Activated naive CD4-positive, alpha-beta T cell treated with anti-CD3 and anti-CD28 coated beads, Interleukin-2, amount 50 U/mL, for 16 hours (primary cell): ENCODE measurements at regions not wholly inside any gene's neighbourhood (a gene's known extent, or its start where the extent isn't known, plus 50 kb on each side); places are given as distances from the start of the nearest gene placed in this dataset.

Experiments used
- DNase-seq: peaks from one replicate; pipeline ENCODE4 v3.0.0-alpha.2; 2020

DNA sequence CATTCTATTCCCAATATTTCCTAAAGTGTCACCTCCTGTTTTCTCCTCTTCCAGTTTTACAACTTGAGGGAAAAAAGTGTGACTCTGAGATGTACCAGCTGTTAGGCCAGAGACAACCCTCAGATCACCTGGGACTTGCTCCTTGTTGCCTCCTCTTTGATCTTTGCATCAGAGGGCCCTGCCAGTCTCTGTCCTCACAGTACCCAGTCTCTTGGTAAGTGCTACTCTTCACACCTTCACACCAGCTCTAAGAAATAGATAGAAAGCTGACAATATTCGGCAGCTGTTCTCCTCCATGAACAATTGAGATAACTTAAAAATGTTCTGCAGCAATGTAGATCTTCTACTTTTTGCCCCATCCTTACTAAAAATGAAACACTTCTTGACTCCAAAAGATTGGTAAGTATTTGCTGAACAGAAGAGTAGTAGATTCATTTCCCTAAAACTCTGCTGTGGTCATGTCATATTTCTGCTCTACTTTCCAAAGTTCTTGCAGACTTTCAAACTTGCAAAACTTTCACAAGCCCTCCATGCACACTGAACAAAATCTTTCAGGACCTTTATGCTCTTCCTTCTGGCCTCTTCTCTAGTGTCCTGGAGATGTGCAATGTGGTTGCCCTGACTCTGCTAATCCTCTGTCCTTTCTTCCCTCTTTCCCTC, 188.6 kb downstream of the SNX18 start:
- no peak for DNase-seq

DNA sequence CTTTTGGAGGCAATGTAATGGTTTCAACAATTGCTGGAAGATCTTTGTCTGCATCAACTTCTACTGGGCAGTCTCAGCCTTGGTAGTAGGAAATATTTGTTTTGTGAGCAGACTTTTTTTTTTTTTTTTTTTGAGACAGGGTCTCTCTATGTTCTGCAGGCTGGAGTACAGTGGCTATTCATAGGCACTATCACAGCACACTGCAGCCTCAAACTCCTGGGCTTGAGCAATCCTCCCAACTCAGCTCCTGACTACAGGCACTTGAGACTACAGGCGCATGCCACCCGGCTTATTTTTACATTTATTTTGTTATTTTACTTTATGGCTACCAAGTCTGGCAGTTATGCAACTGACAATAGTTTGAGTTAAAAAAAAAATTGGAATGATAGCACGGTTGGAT, 187.3 kb downstream of the SNX18 start:
- no peak for DNase-seq

DNA sequence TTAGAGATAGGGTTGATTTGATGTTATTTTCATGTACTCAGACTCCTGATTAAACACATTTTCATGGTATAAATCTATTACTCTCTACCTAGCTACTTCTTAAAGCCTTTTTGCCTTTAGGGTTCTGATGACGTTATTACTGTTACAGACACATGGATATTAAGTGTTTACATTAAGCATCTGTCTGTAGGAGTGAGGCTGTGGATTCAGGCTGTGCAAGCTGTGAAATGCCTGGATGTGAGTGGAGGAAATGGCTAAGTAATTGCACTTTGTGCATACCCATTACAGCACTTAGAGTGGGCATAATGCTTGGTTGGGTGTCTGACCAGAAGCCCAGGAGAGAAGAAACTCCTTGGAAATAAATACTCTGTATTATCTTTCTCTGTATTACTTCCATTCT, 186.8 kb downstream of the SNX18 start:
- no peak for DNase-seq

DNA sequence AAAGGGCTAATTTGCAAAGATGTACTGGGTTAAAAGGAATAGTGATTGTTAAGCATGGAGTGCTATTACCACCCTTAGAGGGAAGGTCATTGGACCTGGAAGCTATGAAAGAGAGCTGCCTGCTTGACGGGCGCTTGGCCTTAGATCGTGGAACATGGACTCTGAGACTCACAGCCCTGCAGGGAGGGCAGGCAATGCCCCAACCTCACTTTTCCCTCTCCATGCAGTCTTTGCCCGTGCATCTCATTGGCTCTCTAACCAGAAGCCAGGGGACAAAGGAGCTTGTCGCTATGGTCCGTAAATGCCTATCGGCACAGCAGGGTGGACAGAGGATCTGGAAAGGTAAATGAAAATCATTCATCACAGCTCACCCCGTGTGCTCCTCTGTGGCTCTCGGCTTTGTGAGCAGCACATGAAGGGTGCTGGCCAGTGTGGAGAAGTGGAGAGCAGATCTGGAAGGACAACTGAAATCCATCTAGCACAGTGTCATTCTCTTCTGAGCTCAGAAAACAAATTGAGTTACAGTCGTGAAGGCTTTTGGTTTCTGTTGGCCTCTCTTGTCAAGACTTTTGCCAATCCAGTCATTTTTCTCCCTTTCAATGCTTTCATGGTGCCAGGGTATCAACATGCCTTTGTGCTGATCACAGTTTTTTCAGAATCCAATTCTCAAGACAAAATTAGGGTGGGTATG, 186.2 kb downstream of the SNX18 start:
- DNase-seq = no peak

DNA sequence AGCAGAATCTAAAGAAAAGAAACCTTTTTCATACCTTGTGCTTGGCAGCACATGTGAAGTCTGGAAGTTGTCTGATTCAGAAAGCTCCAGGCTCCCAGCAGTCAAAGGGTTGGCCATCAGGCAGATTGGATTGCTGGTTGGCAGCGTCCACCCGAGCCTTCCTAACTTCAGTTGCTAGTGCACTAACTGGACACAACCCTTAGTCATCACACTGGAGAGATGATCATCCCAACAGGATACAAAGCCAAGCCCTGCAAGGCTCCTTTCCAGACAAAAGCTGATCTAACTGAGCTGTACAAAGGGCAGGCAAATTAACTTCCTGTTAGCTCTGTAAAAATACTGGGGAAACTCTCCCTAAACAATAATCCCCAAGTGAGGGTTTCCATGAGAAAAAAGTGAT, 185.6 kb downstream of the SNX18 start:
- DNase-seq = no peak

DNA sequence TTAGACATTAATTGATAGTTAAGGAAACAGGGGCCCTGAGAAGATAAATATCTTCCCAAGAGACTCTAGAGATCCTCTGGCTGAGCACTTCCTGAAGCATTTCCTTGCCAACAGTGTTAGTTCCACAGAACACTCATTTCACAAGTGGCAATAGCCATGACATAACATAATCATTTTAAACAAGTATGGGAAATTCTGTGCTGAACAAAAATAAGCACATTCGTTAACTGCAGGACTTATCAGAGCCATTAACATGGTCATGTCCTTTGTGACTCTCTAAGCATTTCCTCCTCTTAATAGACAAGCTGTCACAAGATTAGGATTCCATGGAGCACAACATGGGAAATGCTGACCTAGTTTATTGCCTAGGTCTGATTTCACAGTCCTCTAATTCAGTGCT, 184.9 kb downstream of the SNX18 start:
- no peak for DNase-seq

DNA sequence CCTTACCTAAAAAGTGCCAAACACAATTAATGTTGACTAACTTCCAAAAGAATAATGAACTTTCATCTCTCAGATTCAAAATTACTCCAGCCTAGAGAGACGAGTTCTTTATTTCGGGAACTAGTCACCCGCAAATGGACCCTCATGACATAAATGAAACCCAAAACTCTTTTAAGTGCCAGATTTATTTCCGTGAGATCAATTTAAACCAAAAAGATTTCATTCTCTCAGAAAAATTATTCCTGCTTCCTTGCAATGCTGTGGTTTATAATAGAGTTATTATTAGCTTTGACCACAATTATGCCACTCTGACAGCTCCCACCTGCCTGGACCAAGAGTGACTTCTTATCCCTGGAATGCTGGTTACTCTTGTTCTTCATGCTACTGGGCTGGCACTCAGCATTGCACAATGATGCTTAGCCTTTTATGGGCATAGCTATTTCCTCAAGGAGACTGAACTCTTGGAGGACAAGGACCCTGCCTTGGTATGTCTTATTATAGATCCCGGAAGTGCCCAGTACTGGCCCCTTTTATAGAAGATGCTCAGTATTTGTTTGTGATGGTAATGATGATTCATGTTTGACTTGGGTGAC, 183.5 kb downstream of the SNX18 start:
- no peak for DNase-seq

DNA sequence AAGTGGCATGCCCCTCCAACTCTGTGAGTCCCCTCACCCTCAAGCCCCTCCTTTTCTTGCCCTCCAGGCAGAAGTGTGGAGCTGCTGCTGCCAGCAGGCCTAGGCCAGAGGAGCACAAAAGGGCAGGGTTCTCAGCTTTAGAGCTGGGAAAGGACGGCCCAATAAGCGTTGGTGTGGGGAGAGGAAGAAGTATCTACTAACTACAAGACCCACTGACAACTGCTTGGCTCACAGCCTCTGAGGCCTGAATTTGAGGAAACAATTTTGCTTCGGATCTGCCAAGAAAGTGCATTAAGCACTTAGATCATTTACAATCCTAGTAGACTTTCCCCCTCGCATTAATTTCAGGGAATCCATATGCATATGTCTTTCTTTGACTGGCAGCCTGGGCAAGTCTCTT, 179.4 kb downstream of the SNX18 start:
- DNase-seq = no peak

DNA sequence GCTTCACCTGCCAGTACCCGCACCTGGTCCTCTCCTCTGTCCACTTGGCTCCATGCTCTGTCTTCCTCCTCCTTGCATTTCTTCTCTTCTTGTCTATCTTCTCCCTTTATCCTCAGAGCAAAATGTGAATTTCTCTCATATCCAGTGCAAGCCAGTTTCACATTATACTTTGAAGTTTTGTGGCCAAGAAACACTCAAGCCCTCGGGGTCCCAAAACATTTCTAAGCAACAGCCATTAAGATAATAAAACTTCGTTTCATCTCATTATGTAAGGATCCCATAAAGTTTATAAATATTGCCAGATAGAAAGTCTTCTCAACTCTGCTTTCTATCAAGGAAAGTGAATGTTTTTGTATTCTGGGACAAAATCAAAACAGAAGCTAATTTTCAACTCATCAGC, 178.8 kb downstream of the SNX18 start:
- DNase-seq = no peak

DNA sequence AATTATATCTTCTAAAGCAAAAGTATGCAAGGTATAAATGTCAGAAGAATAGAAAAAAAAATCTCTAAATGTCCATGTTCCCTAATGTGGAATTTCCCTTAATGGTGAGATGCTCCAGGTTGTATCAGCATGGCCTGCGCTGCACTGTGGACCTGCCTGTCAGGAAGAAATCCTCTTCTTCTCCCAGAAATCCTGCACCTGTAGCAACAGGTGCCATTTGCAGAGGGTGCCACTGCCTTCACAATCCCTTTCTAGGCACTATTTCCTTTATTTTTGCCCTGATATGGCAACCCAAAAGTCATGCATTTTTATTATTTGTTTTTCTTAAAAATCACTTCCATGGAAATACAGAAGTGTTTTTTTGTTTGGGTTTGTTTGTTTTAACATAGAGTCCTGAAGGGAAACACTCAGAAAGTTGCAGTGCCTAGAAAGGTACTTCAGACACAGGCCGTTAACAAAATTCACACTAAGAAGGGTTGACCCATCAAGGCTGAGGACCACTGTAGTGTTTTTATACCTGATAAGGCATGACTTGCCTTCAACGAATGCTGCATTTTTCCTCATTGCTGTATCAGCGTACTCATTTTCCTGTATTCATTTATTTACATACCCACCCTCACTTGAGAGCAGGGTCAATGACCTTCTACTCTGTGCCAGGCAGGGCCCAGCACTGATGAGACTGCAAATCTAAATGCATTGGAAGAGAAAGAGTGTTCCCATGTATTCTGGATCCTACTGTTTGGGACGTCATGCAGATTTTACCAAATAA, 177.8 kb downstream of the SNX18 start:
- DNase-seq = no peak

DNA sequence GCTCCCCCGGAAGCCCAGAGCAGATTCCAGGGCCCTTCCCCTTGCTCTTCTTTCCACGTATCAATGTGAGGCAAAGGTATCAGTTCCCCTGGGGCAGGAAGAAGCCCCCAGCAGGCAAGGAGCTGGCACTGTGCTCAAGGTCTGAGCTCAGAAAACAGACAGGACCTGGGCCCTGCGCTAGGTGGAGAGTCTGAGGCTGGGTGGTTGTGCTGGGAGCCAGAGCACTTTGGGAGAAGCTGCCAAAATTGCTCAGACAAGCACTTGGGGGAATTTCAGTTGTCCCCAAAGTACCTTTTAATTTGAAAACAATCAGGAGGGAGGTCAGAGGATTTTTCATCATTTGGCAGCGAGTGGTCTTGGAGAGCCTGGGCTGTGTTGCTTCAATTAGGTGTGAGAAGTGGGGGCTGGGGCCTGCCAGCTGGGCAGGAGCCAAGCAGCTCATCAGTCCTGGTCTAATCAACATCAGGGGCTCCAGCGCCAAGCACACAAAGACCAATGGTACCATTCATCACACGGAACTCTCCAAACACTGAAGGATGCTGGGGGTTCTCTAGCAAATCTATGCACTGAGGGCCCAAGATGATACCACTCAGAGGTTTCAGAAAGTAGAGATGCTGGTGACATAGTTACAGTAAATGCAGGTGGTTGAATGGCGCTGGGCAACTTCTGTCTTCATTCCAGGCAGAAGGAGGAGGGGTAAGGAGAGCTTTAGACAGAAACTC, 176.5 kb downstream of the SNX18 start:
- no peak for DNase-seq

DNA sequence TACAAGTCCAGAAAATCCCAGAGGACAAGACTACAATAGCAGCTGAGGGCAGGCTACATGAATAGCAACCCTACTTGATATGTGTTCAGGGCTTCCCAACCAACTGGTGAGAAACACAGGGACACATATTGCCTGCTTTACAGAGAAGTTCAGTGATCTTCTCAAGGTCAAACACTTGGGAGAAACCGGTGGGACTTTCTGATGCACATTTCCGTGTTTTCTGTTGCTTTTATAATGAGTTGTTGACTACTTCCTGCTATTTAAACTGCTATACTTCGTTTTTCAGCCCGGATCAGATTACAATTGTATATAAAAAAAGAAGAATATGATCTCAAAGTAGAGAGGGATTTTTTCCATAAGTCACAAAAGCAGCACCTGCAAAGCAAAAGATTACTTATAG, 175.1 kb downstream of the SNX18 start:
- DNase-seq = no peak

DNA sequence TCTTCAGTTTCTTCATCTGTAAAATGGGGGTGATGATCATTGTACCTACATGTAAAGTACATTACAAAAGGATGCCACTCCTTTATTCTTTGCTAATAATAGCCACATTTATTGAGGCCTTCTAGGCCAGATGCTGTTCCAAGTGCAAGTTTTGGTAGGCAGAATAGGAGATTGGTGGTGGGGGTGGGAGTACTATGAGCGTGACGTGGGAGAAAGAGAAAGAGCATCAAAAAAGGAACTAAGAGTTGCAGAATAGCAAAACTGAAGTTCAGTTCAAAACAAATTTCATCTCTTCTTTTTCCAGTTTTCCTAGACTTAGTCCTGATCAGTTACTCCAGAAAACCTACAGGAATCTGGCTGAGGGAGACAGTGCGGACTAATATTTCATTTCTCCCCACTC, 174.1 kb downstream of the SNX18 start:
- no peak for DNase-seq

DNA sequence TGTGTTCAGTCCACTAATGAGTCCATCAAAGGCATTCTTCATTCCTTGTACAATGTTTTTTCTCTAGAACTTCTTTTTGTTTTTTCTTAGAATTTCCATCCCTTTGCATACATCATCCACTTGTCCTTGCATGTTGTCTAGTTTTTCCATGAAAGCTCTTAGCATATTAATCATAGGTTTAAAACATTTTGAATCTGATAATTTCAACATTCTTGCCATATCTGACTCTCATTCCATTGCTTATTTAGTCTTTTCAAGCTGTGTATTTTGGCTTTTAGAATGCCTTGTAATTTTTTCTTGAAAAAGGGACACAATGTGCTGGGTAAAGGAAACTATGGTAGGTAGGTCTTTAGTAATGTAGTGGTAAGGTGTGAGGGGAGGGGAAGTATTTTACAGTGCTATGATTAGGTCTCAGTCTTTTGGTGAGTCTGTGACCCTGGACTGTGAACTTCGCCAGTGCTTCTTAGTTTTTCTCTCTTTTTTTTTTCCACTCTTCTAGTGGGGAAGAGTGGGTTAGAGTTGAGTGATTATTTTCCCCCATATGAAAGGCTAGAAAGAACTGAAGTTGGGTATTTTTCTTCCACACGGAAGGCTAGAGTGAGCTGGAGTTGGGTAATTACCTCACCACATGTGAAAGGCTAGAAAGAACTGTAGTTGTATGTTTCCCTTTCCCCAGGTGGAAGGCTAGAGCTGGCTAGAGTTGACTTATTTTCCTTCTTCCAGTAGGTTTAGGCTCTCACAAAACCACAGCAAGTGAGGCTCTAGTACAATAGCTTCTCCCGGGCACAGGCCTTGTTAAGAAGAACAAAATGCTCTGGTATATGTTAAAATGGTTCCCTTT, 172.1 kb downstream of the SNX18 start:
- DNase-seq = no peak

DNA sequence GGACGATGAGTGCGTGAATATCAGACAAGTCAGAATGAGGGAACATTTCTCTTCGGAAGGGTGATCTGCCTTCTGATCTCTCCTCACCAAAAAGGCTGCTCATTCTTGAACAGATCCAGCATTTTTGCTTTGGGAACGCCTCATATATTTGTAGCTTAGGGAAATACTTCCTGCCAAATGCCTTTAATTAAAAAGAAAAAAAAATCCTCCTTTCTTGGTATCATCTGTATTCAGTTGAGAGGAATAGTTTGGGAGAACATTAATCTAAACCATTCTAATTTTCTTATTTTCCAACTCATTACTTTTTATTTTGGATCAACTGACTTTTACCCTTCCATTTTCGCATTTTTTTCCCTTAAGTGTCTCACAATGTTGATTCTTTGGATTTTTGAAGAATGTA, 163.4 kb downstream of the SNX18 start:
- DNase-seq = no peak

DNA sequence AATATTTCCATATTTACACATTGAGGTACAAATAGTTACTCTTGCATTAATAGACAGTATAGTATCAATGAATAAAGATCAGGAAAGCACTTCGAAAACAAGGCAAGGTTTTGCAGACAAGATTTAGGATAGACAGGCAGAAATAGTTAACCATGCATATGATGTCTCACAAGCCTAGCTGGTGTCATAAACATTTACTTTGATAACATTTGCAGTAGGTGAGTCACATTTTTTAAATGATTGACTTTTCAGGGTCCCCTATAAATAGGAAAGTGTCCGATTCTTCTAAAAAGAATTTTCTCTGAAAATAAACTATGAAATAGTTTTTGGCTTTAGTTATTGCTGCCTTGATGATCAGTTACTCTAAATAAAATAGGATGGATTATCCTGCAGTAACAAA, 162.1 kb downstream of the SNX18 start:
- DNase-seq = no peak

DNA sequence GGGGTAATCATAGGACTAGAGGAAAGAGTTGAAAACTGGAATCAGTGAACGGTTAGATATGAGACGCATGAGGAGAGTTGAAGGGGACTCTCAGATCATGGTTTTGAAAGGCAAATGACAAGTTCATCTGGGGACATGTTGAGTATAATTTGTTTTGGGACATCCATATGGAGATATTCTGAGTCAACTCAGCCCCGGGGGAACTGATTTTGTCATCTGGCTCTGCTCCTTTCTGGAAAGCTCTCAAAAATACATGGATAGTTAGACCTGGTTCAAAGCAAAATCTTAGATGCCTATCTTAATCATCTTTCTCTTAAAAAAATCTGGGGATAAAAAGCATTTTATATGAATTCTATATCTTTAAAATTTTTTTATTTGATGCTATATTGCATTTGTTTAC, 161.2 kb downstream of the SNX18 start:
- DNase-seq = no peak

DNA sequence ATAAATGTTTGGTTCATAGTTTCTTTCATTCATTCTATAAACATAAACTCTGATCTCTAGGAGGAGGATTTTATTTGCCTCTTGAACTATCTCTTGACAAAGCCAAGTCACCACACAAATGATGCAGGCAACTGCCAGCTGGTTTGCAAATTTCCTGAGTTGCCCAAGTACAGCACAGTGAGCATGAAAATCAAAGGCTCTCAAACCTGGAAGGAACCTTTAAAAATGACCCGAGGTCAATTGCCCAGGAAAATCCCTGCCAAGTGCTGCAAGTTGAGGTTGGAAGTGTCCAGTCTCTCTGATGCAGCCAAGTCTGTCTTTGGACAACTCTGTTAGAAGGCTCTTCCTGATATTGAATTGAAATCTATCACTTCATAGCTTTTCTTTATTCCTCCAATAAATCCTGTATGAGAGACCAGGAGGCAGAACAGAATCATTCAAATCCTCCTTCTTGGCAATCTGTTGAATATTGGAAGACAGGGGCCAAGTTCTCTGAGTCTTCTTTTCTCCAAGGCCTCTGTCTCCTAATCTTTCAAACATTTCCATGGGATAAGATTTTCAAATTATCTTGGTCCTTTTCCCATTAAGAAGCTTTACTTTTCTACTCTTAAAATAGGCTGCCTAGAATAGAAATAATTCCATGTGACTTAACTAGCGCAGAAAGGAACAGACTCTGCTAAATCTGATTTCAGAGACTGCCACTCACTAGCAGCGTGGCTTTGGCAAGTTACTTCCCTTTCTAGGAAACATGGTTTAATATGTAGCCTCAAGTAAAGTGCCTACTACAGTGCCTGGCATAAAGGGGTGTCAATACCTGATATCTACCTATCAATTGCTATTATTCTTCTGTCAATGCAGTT, 159.2 kb downstream of the SNX18 start:
- no peak for DNase-seq

DNA sequence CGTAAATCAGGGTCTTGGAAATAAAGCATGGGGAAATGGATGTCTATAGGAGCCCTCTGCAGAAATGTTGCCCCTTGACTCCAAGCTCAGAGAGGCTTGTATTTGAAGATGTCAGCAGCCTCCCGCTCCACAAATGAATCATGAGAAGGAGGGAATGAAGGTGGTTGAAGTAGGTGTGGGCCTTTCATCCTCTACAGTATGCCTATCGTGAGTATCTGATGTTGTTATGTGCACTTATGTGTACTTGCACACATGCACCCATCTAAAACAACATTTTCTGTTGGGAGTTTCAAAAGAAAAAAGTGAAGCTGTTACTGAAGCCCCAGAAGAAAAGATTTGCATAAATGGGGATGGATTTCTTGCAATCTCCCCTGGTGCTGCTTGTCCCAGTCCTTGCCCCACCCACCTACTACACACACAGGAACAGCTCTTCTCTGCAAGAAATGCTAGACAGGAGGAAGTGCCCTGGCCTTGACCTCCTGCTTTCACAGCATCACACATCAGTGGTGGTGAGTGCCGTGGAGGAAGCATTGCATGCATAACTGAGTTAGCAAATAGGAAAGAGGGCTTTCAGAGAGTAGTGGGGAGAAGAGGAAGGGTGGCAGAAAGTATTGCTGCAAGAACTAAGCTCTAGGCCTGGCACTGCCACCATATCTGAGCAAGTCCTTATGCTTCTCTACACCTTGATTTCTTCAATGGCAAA, 156.1 kb downstream of the SNX18 start:
- DNase-seq = no peak

DNA sequence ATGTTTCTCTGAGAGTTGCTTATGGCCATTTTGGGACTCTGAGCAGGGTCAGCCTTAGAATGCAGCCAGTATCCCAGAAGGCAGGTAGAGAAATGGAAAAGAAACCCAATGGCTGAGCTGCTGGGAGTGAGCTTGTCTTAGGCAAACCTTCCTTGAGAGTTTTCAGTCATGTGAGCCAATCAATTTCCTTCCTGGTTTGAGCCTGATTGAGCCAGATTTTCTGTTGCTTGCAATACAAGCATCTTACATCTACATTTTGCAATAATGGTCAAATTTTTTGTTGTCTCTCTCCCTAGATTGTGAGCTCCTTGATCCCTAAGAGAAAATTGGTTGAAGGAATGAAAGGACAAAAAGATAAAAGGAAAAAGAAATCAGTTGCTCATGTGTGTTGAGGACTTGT, 155.3 kb downstream of the SNX18 start:
- no peak for DNase-seq

DNA sequence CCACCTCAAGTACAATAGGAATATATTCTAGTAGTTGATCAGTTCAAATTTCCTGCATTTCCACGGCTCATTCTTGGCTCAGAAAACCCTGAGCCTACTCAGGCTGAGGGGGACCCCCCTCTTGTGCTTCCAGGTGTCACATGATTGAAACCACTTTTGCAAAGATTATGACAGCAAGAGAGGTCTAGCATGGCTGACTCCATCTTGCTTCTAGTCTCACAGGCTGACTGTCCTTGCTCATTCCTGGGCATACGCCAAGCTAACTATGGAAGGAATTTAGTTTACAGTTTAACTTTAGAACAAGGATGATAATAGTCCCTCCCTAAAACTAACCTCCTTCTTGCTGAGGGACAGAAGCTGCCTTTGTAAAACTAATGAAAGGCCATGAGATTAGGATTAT, 154.1 kb downstream of the SNX18 start:
- no peak for DNase-seq
